HL-60 (cell line): ENCODE measurements at regions not wholly inside any gene's neighbourhood (a gene's known extent, or its start where the extent isn't known, plus 50 kb on each side); places are given as distances from the start of the nearest gene placed in this dataset.

Experiments used
- GABPA ChIP-seq: IDR thresholded peaks from 2 replicates; pipeline ENCODE4 v1.6.1; 2012; ENCODE audit warnings: low read depth
- POLR2AphosphoS5 ChIP-seq: IDR thresholded peaks from 2 replicates; pipeline ENCODE4 v1.6.1; 2012; ENCODE audit warnings: low read depth
- SPI1 ChIP-seq: IDR thresholded peaks from 2 replicates; pipeline ENCODE4 v1.6.1; 2012; ENCODE audit warnings: low read depth, mild to moderate bottlenecking, borderline replicate concordance
- TF ChIP-seq, protein P1 (sequence below): IDR thresholded peaks from one replicate; pipeline ENCODE4 v1.5.1; 2011; ENCODE audit warnings: low read length, control low read depth, inconsistent platforms; ENCODE audit not compliant: insufficient read depth
- TF ChIP-seq, protein P2 (sequence below): IDR thresholded peaks from 2 replicates; pipeline ENCODE4 v1.6.1; 2012; ENCODE audit warnings: low read depth; ENCODE audit not compliant: insufficient replicate concordance

DNA sequence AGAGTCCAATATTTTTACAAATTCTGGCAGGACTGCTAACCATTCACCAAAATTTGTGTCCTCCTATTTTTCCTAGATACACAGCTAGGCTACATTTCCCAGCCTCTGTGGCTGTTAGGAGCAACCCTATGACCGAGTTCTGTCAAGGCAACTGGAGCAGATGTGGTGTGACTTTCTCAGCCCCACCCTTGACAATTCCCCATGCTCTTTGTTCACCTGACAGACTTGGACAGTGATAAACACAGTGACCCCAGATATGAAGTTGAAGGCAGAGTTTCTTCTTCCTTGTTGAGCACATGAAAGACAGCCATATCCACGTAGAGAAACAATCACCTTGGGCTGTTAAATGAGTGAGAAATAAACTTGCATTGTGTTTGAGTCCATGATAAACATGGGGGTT, 1162.1 kb downstream of the SORCS3 start:
- TF ChIP-seq, protein P1, sequence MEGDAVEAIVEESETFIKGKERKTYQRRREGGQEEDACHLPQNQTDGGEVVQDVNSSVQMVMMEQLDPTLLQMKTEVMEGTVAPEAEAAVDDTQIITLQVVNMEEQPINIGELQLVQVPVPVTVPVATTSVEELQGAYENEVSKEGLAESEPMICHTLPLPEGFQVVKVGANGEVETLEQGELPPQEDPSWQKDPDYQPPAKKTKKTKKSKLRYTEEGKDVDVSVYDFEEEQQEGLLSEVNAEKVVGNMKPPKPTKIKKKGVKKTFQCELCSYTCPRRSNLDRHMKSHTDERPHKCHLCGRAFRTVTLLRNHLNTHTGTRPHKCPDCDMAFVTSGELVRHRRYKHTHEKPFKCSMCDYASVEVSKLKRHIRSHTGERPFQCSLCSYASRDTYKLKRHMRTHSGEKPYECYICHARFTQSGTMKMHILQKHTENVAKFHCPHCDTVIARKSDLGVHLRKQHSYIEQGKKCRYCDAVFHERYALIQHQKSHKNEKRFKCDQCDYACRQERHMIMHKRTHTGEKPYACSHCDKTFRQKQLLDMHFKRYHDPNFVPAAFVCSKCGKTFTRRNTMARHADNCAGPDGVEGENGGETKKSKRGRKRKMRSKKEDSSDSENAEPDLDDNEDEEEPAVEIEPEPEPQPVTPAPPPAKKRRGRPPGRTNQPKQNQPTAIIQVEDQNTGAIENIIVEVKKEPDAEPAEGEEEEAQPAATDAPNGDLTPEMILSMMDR: no peak
- TF ChIP-seq POLR2AphosphoS5: no peak
- no peak for TF ChIP-seq GABPA
- TF ChIP-seq SPI1: no peak
- TF ChIP-seq, protein P2, sequence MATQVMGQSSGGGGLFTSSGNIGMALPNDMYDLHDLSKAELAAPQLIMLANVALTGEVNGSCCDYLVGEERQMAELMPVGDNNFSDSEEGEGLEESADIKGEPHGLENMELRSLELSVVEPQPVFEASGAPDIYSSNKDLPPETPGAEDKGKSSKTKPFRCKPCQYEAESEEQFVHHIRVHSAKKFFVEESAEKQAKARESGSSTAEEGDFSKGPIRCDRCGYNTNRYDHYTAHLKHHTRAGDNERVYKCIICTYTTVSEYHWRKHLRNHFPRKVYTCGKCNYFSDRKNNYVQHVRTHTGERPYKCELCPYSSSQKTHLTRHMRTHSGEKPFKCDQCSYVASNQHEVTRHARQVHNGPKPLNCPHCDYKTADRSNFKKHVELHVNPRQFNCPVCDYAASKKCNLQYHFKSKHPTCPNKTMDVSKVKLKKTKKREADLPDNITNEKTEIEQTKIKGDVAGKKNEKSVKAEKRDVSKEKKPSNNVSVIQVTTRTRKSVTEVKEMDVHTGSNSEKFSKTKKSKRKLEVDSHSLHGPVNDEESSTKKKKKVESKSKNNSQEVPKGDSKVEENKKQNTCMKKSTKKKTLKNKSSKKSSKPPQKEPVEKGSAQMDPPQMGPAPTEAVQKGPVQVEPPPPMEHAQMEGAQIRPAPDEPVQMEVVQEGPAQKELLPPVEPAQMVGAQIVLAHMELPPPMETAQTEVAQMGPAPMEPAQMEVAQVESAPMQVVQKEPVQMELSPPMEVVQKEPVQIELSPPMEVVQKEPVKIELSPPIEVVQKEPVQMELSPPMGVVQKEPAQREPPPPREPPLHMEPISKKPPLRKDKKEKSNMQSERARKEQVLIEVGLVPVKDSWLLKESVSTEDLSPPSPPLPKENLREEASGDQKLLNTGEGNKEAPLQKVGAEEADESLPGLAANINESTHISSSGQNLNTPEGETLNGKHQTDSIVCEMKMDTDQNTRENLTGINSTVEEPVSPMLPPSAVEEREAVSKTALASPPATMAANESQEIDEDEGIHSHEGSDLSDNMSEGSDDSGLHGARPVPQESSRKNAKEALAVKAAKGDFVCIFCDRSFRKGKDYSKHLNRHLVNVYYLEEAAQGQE: no peak
